G401.6 (cell line): ENCODE measurements at regions not wholly inside any gene's neighbourhood (a gene's known extent, or its start where the extent isn't known, plus 50 kb on each side); places are given as distances from the start of the nearest gene placed in this dataset.
"Not testable (repeated sequence)": the region's sequence is repeated elsewhere in the genome, so short reads cannot be mapped to it uniquely, and the experiment has no call there.

Source experiments
- FAIRE-seq: peaks from 2 replicates; lab custom pipeline; 2012; peaks lifted over from hg19 to GRCh38; lab: Jason Lieb, UNC

GRCh38 chr5:135776457-135776856 lies 58.0 kb upstream of the SLC25A48 start:
- no peak for FAIRE-seq

DNA sequence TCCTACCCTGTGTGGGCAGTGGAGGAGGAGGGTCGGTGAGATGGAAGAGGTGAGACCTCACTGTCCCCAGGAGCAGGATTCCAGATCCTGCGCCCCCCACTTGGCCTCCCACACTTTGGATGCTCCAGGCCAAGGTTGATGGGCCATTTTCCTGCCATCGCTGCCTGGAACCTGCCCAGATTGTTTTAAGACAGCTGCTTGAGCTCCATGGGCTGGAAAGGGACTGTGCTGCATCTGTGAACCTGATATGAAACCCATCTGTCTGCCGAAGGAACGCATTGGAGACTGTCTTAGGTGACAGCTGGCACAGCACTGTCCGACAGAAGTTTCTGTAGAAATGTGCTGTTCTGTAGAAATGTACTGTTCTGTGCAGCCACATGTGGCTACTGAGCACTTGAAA lies 72.7 kb upstream of the SLC25A48 start:
- no peak for FAIRE-seq

GRCh38 chr5:135759149-135759784 lies 75.2 kb upstream of the SLC25A48 start:
- FAIRE-seq, result no peak

- no peak for FAIRE-seq
Measured at GRCh38 chr5:135753990-135754389, 80.5 kb upstream of the SLC25A48 start.

GRCh38 chr5:135750506-135750905 lies 84.0 kb upstream of the SLC25A48 start:
- no peak for FAIRE-seq

- no peak for FAIRE-seq
Measured at GRCh38 chr5:135747824-135748223, 86.6 kb upstream of the SLC25A48 start.

- FAIRE-seq, result no peak
Measured at GRCh38 chr5:135745897-135746500, 88.5 kb upstream of the SLC25A48 start.

DNA sequence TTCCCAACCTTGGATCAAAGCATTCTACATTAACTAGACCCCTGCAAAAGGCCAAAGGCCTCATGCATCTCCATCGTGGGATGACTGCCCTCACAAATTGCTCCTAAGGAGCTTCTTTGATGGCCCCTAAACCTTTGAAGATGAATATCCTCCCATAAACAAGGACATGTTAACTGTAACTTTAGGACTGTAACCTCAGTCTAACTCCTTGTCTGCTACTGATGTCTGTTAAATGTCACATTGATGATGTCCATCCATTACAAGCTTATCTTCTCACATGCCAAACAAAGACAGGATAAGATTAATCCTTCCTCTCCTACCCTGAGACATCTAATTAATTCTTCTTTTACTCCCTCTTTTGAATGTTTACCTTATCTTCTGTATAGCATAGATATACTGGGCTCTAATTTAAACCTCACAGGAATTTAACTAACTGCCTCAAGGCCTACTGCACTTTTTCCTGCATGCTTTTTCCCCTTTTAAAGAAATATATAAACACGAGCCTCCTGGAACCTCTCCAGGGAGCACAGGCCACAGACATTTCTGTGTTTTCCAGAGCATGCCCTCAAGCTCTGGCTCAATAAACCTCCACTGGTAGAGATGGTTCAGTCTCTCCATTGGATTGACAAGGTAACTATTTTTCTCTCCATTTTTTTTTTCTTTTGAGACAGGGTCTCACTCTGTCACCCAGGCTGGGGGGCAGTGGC lies 90.6 kb upstream of the SLC25A48 start:
- FAIRE-seq, result no peak

GRCh38 chr5:135743181-135743580 lies 91.3 kb upstream of the SLC25A48 start:
- FAIRE-seq, result no peak

- FAIRE-seq, result not testable (repeated sequence)
Measured at GRCh38 chr5:135742240-135742639, 92.2 kb upstream of the SLC25A48 start.

DNA sequence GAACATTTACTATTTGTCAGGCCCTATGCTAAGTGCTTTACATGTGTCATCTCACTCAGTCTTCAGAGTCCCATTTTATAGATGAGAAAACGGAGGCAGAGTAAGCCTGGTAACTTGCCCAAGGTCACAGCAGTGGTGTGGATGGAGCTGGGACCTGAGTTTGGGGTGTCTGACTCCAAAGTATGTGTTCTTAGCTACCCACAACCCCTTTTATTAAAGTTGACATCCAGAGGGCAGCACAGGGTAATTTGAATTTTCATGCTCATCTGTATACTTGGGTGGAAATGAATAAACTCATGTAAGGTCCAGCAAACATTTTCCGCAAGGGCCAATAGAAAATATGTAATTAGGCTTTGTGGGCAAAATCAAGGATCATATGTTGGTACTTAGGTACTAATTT lies 93.4 kb upstream of the SLC25A48 start:
- FAIRE-seq, result no peak

GRCh38 chr5:135740475-135740874 lies 94.0 kb upstream of the SLC25A48 start:
- FAIRE-seq, result no peak

DNA sequence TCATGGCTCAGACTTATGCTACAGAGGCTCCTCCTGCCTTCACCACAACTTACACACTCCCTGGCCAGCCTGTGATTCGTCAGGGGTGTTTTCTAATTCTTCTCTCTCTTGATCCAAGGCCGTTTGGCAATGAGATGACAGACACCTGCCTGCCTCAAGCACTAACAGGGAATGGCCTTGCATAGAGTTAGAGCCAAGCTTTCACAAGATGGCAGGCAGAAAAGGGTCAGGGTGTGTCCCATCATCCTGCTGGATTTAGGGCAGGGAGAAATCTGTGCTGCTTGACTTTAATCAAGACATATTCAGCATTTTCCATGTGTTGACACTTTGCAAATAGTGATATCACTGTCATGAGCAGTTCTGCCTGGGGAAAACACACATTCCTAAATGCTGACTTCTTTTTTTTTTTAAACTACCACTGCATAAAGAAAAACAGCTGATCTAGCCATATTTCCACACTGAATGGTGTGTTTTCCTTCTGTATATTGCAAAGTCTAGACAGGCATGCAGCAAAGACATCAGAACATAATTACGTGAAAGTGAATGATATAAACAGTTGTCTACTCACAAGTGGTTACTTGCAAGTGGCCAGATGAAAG lies 95.0 kb upstream of the SLC25A48 start:
- FAIRE-seq, result no peak

- no peak for FAIRE-seq
Measured at GRCh38 chr5:135738564-135738875, 95.9 kb upstream of the SLC25A48 start.

- no peak for FAIRE-seq
Measured at GRCh38 chr5:135737701-135738563, 96.5 kb upstream of the SLC25A48 start.

DNA sequence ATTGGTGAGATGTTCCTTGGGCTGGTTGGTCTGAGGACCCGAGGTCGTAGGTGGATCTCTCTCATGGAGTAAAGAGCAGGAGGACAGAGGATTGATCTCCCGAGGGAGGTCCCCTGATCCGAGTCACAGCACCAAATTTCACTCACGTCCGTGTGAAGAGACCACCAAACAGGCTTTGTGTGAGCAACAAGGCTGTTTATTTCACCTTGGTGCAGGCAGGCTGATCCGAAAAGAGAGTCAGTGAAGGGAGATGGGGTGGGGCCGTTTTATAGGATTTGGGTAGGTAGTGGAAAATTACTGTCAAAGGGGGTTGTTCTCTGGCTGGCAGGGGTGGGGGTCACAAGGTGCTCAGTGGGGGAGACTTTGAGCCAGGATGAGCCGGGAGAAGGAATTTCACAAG lies 97.5 kb upstream of the SLC25A48 start:
- FAIRE-seq, result not testable (repeated sequence)

DNA sequence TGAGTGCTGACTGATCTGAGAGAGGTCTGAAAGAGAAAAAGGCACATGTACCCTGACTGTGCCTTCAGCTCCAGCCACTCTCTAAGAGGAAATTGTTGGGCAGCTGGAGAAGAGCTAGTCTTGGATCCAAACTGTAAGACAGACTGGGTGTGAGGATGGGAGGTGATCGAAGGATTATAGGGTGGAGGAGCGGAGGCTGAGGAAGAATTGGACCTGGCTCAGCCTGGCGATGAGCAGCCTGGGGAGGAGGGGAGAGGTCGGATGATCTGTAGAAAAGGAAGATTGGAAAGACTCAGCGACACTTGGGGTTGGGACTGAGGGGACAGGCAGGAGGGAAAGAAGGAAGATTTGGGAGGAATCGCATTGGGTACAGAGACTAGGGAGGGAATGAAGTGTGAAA lies 98.6 kb upstream of the SLC25A48 start:
- no peak for FAIRE-seq

DNA sequence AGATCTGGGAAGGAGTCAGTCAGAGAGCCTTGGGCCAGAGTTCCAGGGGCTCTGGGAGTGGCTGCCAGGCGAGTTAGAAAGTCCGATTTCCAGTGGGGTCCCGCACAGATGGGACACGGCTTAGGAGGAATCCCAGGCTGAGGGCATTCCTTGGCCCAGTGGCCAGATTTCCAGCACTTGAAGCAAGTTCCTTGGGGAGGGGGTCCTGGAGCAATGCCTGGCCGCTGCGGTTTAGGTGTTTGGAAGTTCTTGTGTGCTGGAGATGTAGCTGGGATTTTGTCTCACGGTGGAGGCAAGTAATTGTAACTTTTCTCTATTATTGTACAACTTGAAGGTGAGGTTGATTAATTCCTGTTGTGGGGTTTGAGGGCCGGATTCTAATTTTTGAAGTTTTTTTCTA lies 99.5 kb upstream of the SLC25A48 start:
- FAIRE-seq, result not testable (repeated sequence)

GRCh38 chr5:135731034-135731433 lies 103.4 kb upstream of the SLC25A48 start:
- FAIRE-seq, result not testable (repeated sequence)

DNA sequence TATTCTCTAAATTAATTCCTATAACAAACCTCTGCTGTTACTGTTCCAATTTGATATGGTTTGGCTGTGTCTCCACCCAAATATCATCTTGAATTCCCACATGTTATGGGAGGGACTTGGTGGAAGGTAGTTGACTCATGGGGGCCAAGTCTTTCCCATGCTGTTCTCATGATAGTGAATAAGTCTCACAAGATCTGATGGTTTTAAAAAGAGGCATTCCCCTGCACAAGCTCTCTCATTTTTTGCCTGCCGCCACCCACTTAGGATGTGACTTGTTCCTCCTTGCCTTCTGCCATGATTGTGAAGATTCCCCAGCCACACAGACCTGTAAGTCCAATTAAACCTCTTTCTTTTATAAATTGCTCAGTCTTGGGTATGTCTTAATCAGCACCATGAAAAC lies 104.3 kb upstream of the SLC25A48 start:
- not testable (repeated sequence) for FAIRE-seq

- peak; percentile 95 for FAIRE-seq
Measured at GRCh38 chr5:135729321-135729786, 105.1 kb upstream of the SLC25A48 start.

GRCh38 chr5:135724617-135725016 lies 109.8 kb upstream of the SLC25A48 start:
- no peak for FAIRE-seq
